Gastrocnemius medialis (tissue), 4 donors: ENCODE measurements at regions not wholly inside any gene's neighbourhood (a gene's known extent, or its start where the extent isn't known, plus 50 kb on each side); places are given as distances from the start of the nearest gene placed in this dataset.

ENCODE experiments used
- CTCF ChIP-seq, 5 experiments: fragments of 450-650 bp in 3 of 5; fragments of 200-600 bp in 2 of 5; sonication (generic) in 2 of 5; IDR thresholded peaks in 4 of 5; conservative IDR thresholded peaks in 1 of 5; 1 replicate in 4 of 5; 2 replicates in 1 of 5; pipeline ENCODE4 v1.5.1; 2016 to 2019; ENCODE audit warnings: antibody characterized with exemption in 5 of 5, mild to moderate bottlenecking in 3 of 5, moderate library complexity in 3 of 5
- POLR2A ChIP-seq, 2 donors: fragments of 450-650 bp; IDR thresholded peaks; one replicate each; pipeline ENCODE4 v1.6.1; 2017; ENCODE audit warnings: antibody characterized with exemption in 2 of 2, mild to moderate bottlenecking in 2 of 2, moderate library complexity in 2 of 2

GRCh38 chr3:99394831-99395778, 243.3 kb upstream of the COL8A1 start:
- TF ChIP-seq POLR2A (IDR thresholded peaks at IDR 0.05) (no peak), CTCF (IDR thresholded peaks at IDR 0.05 in 4 of 5, conservative IDR thresholded peaks at IDR 0.05 in 1 of 5) (no peak)
